Gastrocnemius medialis (tissue), 4 donors: ENCODE measurements at regions not wholly inside any gene's neighbourhood (a gene's known extent, or its start where the extent isn't known, plus 50 kb on each side); places are given as distances from the start of the nearest gene placed in this dataset.
A peak's percentile ranks its signal among the peaks of the same experiment; 100 is the strongest.
"Not testable (repeated sequence)": the region's sequence is repeated elsewhere in the genome, so short reads cannot be mapped to it uniquely, and the experiment has no call there.

Experiments used
- ATAC-seq, 2 donors: fragments of 150-250 bp; one replicate each; pipeline ENCODE4 v1.9.1; 2016
- DNase-seq, 2 donors: peaks; one replicate each; pipeline ENCODE4 v3.0.0-alpha.2; 2019
- H3K27ac ChIP-seq, 4 donors: fragments of 200-600 bp; sonication (generic); 1 replicate in 1 of 4; 2 replicates in 3 of 4; pipeline ENCODE4 v1.5.1; 2016 to 2018; ENCODE audit warnings: mild to moderate bottlenecking in 2 of 4, moderate library complexity in 1 of 4
- H3K27me3 ChIP-seq, 3 donors: fragments of 200-600 bp; sonication (generic) in 2 of 3; 1 replicate in 1 of 3; 2 replicates in 2 of 3; pipeline versions ENCODE4 v1.5.1 to v1.6.0; 2016 to 2019; ENCODE audit warnings: mild to moderate bottlenecking in 1 of 3, moderate library complexity in 1 of 3
- H3K36me3 ChIP-seq, 2 donors: fragments of 200-600 bp; sonication (generic) in 1 of 2; one replicate each; pipeline ENCODE4 v1.5.1; 2017 to 2018
- H3K4me1 ChIP-seq, 2 donors: fragments of 200-600 bp; sonication (generic) in 1 of 2; one replicate each; pipeline ENCODE4 v1.5.1; 2016 to 2017; ENCODE audit warnings: mild to moderate bottlenecking in 2 of 2
- H3K4me3 ChIP-seq, 4 donors: fragments of 200-600 bp; sonication (generic) in 3 of 4; 1 replicate in 1 of 4; 2 replicates in 3 of 4; pipeline ENCODE4 v1.5.1; 2016 to 2019; ENCODE audit warnings: mild to moderate bottlenecking in 2 of 4
- H3K9me3 ChIP-seq, 3 donors: fragments of 200-600 bp; sonication (generic) in 2 of 3; 1 replicate in 1 of 3; 2 replicates in 2 of 3; pipeline ENCODE4 v1.5.1; 2016 to 2019
- CTCF ChIP-seq, 5 experiments: fragments of 450-650 bp in 3 of 5; fragments of 200-600 bp in 2 of 5; sonication (generic) in 2 of 5; IDR thresholded peaks in 4 of 5; conservative IDR thresholded peaks in 1 of 5; 1 replicate in 4 of 5; 2 replicates in 1 of 5; pipeline ENCODE4 v1.5.1; 2016 to 2019; ENCODE audit warnings: antibody characterized with exemption in 5 of 5, mild to moderate bottlenecking in 3 of 5, moderate library complexity in 3 of 5
- POLR2A ChIP-seq, 2 donors: fragments of 450-650 bp; IDR thresholded peaks; one replicate each; pipeline ENCODE4 v1.6.1; 2017; ENCODE audit warnings: antibody characterized with exemption in 2 of 2, mild to moderate bottlenecking in 2 of 2, moderate library complexity in 2 of 2
- in situ Hi-C, 4 donors: fragments of 200-750 bp; cut with MboI; loops; one replicate each; pipeline versions ENCODE4 v1.15.0 to v1.8.0; 2017; ENCODE audit warnings: low sequenced_read_pairs in 4 of 4
- intact Hi-C: fragments of 100-400 bp; cut with DNase I; formaldehyde crosslinking; loops from one replicate; pipeline ENCODE4 v1.15.1; 2023; ENCODE audit warnings: low total_unique reads

GRCh38 chr18:15164446-15164845 is 416.5 kb downstream of the ANKRD30B start:
- in situ Hi-C loops, H3K36me3 ChIP-seq, H3K4me1 ChIP-seq, H3K27me3 ChIP-seq, DNase-seq, H3K27ac ChIP-seq, ATAC-seq, H3K4me3 ChIP-seq, intact Hi-C loops, H3K9me3 ChIP-seq: not testable (repeated sequence)

DNA sequence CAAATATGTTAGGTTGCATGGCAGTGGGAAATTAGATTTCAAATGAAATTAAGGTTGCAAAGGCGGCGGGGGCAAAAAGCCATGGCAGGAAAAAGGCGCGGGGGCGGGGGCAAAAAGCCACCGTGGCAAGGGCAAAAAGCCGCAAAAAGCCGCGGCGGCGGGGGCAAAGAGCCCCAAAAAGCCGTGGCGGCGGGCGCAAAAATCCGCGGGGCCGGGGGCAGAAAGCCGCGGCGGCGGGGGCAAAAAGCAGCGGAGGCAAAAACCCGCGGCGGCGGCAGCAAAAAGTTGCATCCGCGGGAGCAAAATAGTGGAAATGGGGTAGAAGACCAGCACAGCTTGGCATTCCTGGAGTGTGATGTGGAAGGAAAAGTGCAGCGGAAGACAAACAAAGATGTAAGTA is 417.1 kb downstream of the ANKRD30B start:
- no peak overlapping the region for H3K4me3 ChIP-seq
- H3K27ac ChIP-seq, result no peak overlapping the region
- in situ Hi-C loops, result no loop called here
- DNase-seq (no peak), ATAC-seq (no peak)
- no peaks in the 10 kb centered on the region for H3K36me3 ChIP-seq
- intact Hi-C loops, result no loop called here
- TF ChIP-seq POLR2A (IDR thresholded peaks at IDR 0.05) (no peak), CTCF (IDR thresholded peaks at IDR 0.05 in 4 of 5, conservative IDR thresholded peaks at IDR 0.05 in 1 of 5) (no peak)
- H3K27me3 ChIP-seq, result no peaks in the 10 kb centered on the region
- H3K4me1 ChIP-seq, result no peaks in the 10 kb centered on the region
- H3K9me3 ChIP-seq, result no peaks in the 10 kb centered on the region

- H3K4me1 ChIP-seq, H3K4me3 ChIP-seq, intact Hi-C loops, ATAC-seq, H3K9me3 ChIP-seq, H3K27ac ChIP-seq, in situ Hi-C loops, H3K36me3 ChIP-seq, DNase-seq: not testable (repeated sequence)
- peaks cover 8 to 13% (median 10%) of the 10 kb centered on the region in 3 donors for H3K27me3 ChIP-seq
Observed at GRCh38 chr18:15193028-15193427, 445.1 kb downstream of the ANKRD30B start.

DNA sequence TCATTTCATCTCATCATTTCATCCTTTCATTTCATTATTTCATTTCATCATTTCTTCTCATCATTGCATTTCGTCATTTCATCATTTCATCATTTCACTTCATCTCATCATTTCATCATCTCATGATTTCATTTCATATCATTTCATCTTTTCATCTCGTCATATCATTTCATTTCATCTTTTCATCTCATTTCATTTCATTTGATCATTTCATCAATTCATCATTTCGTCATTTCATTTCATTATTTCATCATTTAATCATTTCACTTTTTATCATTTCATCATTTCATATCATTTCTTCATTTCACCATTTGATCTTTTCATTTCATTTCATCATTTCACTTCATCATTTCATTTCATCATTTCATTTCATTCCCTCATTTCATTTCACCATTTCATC is 445.8 kb downstream of the ANKRD30B start:
- H3K9me3 ChIP-seq, H3K36me3 ChIP-seq, DNase-seq, intact Hi-C loops, H3K4me3 ChIP-seq, H3K4me1 ChIP-seq, in situ Hi-C loops, ATAC-seq, H3K27ac ChIP-seq: not testable (repeated sequence)
- peaks cover 8 to 16% (median 16%) of the 10 kb centered on the region in 3 donors for H3K27me3 ChIP-seq

- ATAC-seq, in situ Hi-C loops: not testable (repeated sequence)
- H3K4me3 ChIP-seq, result peak overlapping the region in 3 of 4 donors; percentile 21 to 36 (median 31)
Observed at GRCh38 chr18:15197338-15198115, 449.6 kb downstream of the ANKRD30B start.

GRCh38 chr18:15198116-15198389 is 450.1 kb downstream of the ANKRD30B start:
- Histone ChIP-seq H3K4me3 (peak overlapping the region in 3 of 4 donors; percentile 21 to 36 (median 31)), H3K4me1 (no peaks in the 10 kb centered on the region), H3K27me3 (peaks cover 8 to 17% (median 16%) of the 10 kb centered on the region in 3 donors), H3K36me3 (no peaks in the 10 kb centered on the region), H3K9me3 (no peaks in the 10 kb centered on the region), H3K27ac (no peak overlapping the region)
- intact Hi-C loops, result no loop called here
- no peak for DNase-seq
- in situ Hi-C loops, result no loop called here
- no peak for ATAC-seq
- no peak for TF ChIP-seq CTCF (IDR thresholded peaks at IDR 0.05 in 4 of 5, conservative IDR thresholded peaks at IDR 0.05 in 1 of 5)

More at GRCh38 chr18:15197338-15198115, 449.6 kb downstream of the ANKRD30B start:
- H3K4me1 ChIP-seq, H3K9me3 ChIP-seq, H3K27ac ChIP-seq, H3K36me3 ChIP-seq, DNase-seq, intact Hi-C loops: not testable (repeated sequence)
- peaks cover 8 to 17% (median 16%) of the 10 kb centered on the region in 3 donors for H3K27me3 ChIP-seq
